Embryonic facial prominence (tissue), 1 donor: ENCODE measurements at regions not wholly inside any gene's neighbourhood (a gene's known extent, or its start where the extent isn't known, plus 50 kb on each side); places are given as distances from the start of the nearest gene placed in this dataset.

ENCODE experiments used
- DNase-seq: peaks from one replicate; pipeline ENCODE4 v3.0.0-alpha.2; 2016; ENCODE audit errors: extremely low spot score

DNA sequence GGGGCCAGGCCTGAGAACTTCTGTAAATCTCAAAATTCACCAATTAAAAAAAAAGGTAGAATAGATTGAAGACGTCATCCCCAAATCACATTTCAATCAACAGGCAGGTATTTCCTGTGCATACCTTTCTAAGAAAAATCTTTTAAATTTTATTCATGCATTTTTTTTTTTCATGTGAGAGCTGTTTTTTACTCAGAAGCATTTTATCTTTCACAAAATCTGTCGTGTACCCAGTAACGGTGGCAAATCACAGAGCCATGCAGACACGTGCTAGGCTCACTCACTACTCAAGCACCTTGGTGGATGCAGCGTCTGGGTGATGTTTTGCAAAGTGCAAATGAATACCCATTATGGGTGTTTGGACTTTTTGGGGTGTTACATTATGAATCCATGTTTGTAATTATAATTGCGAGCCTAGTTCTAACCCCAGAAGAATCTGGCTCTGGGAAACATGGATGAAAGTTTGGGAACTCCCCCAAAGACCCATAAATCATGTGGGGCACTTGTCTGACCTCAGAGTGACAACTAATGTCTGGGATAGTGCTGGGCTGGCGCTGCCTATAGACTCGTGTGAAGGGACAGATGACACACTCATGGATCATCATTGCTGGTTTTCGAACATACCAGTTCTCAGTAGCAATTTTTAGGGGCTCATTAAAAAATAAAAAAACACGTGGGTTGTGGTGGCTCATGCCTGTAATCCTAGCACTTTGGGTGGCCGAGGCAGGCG, 335.2 kb downstream of the LPIN1 start:
- no peak for DNase-seq

DNA sequence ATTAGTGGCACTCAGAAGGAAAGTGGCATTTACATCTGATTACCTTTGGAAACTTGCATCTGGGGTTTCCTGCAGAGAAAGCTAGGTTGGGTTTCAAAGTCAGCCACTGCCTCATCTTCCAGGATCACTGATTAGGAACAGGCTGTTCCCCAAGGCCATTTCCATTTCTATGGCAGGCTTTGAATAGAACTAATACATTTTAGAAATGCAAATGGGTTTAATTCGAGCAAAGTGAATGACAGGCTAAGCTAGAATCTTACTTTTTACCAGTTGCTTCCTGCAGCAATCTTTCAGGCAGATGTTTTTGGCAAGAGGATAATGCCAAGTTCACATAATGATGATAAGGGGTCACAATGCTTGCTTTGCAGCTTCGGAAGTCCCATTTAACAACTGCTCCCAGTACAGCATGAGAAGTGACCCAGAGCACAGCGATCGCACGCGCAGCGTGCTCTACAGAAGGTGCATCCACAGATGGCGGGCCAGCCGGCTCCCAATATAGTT, 336.7 kb downstream of the LPIN1 start:
- DNase-seq: no peak

DNA sequence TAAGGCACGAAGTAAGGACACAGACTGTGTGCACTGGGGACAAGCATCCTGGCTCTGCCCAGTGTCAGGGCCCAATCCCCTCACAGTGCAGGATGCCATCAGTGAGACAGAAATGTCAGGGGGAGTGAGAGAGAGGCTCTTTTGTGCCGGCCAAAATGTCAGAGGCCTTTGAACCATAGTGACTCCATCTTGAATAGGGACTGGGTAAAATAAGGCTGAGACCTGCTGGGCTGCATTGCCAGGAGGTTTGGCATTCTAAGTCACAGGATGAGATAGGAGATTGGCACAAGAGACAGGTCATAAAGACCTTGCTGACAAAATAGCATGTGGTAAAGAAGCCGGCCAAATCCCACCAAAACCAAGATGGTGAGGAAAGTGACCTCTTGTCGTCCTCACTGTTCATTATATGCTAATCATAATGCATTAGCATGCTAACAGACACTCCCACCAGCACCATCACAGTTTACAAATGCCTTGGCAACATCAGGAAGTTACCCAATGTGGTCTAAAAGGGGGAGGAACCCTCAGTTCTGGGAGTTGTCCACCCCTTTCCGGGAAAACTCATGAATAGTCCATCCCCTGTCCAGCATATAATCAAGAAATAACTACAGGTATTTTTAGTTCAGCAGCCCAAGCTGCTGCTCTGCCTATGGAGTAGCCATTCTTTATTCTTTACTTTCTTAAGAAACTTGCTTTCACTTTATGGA, 337.4 kb downstream of the LPIN1 start:
- no peak for DNase-seq

DNA sequence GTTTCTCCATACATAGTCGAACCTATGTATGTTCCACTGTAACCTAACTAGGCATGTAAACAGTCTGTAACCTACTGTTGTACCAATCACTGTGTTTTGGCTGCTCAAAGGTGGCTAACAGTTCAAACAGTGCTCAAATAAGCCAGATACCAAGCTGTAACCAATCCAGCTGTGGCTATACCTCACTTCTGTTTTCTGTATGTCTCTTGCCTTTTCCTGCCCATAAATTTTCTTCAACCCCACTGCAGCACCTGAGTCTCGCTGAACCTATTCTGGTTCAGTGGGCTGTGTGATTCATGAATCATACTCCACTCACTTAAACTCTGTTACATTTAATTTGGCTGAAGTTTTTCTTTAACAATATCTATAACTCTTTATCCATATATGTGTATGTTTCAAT, 340.7 kb downstream of the LPIN1 start:
- no peak for DNase-seq

DNA sequence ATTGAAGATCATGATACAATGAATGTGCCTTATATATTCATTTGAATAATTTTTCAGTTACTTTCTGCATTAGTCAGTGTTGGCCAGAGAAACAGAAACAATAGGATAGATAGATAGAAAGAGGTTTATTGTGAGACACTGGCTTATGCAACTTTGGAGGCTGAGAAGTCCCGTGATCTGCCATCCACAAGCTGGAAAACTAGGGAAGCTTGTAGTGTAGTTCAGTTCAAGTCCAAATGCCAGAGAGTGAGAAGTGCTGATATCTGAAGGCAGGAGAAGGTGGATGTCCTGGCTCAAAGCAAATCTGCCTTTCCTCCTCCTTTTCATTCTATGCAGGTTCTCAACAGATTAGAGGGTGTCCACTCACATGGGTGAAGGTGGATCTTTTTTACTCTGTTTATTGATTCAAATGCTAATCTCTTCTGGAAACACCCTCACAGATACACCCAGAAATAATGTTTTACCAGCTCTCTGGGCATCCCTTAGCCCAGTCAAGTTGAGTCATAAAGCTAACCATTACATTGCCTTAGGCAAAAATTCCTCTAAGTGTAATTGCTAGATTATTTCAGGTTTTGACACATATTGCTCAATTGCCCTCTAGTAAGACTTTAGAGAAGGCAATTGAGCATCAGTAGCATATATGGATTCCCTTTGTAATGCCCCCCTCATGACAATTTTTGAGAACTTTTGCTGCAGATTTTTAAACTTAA, 341.4 kb downstream of the LPIN1 start:
- no peak for DNase-seq

DNA sequence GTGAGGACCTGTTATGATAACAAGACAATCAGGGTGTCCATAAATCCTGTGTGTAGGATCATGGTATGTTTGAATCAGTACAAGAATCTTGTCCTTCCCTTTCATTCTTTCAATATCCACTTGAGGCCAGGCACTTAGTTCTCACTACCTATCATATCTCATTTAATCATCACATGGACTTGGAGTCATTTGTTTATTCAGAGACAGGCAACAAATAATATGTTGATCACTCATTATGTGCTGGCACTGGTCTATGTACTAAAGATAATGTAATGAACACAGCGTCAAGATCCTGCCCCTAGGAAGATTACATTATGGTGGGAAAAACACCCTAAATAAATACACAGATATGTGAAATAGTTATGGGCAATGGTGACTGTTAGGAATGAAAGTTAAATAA, 342.6 kb downstream of the LPIN1 start:
- no peak for DNase-seq

DNA sequence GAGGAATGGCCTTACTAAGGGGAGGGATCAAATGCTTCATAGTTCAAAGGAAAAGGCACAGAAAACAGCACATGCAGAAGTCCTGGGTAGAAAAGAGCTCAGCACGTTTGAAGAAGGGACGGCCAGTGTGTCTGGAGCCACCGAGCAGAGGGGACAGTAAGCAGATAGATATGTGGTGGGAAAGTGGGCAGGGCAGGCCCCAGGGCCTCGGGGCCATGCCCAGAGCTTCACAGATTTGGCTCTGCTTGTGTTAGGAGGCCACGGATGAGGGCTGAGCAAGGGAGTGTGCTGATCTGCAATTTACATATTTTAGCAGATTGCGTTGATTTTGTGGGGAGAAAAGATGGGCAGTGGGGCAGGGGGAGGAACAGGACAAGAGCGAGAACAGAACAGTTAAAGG, 343.1 kb downstream of the LPIN1 start:
- DNase-seq: no peak

DNA sequence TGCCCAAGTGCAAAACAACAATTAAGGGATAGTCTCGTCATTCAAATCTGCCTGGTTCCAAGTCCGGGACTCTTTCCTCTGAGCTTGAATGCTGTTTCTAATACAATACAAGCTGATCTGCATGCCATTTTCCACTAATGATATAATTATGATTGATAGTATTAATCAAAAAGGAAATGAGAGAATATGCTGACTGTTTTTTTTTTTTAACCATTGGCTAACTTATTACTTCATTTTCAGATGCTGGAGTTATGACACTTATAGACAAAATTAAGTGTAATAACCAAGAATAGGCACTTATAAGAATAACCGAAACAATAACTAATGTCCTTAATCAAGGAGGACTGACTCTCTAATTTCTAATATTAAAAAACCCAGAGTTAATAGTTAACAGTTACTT, 343.6 kb downstream of the LPIN1 start:
- no peak for DNase-seq

DNA sequence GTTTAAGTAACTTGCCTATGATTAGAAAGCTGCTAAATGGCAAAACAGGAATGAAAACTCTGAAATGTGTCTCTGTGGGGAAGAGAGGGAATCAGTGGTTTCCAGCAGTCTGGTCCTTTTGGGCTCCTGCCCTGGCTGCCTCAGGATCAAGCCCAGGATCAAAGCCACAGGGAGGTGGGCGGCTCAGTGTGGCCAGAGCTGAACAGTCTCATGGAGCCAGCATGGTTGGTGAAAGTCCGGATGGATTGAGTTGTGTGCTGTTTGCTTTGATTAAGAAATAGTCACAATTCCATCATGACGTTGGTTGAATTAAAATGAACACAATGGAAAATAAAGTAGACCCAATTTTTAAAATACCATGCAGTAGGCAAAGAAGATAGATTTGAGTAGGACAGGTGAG, 344.2 kb downstream of the LPIN1 start:
- no peak for DNase-seq

DNA sequence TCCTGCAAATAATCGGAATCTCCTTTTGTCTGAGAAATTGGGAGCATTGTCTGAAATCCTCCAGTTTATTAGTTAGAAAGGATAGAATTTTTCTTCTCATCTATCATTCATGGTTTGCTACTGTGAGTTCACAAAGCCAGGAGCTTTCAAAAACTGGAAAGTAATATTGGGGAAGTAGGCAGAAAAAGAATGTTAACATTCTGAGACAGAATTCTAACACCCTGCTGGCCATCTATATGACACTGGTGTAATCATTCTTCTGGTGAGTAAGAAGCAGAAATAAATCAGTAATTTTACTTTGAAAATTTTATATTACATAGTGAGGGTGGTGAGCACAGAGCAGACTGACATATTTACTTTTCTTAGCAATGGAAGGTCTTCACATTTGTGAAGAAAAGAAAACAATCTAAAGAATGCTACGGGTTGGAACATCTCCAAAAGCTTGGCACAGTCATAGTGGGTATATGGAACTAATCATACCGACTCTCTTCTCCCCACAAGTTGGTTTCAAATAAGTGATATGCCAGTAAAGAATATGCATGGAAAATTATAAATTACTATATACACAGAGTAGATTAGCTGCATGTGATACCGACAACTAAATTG, 344.9 kb downstream of the LPIN1 start:
- DNase-seq: no peak

DNA sequence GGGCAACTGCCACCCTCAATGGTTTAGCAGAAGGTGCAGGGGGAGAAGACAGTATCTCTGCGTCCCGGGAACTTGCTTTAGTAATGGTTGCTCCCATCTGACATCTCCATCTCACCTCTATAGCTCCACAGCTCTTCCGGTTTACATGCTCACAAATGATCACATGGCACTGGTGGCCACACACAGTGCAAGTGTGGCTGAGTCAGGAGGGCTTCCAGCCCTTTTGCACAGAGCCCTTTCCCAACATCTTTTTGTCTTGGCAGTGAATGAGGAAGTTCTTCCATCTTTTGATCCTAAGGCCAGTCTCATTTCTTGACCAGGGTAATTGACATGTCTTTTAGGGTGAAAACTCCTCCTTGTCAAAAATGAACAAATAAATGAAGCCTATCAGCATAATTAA, 347.7 kb downstream of the LPIN1 start:
- no peak for DNase-seq

DNA sequence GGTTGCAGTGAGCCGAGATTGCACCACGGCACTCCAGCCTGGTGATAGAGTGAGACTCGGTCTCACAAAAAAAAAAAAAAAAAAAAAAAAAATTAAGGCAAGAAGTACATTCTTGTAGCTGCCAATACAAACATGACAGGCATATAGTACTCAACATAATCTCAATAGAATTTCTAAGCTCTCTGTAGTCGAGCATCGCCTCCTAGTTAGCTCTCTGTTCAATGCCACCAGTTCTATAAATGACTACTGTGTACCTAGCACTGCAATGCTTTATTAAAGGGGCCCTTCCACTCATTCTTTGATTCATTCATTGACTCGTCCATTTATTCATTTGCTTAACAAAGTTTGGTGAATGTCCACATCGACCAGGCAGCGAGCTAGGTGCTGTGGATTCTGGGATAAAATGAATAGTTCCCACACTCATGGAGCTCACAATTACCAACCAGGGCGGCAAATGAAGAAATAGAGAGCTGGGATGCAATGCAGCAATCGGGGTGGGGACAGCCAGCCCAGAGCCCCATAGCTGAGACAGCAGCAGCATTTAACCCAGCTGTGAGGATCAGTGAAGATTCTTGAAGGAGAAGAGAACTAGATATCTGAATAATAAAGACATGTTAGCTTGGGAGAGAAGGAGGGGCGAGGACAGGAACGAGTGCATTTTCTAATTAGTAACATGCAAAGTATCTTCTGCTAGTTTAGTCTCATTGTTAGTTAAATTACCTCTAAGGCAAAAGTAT, 349.8 kb downstream of the LPIN1 start:
- DNase-seq: no peak

DNA sequence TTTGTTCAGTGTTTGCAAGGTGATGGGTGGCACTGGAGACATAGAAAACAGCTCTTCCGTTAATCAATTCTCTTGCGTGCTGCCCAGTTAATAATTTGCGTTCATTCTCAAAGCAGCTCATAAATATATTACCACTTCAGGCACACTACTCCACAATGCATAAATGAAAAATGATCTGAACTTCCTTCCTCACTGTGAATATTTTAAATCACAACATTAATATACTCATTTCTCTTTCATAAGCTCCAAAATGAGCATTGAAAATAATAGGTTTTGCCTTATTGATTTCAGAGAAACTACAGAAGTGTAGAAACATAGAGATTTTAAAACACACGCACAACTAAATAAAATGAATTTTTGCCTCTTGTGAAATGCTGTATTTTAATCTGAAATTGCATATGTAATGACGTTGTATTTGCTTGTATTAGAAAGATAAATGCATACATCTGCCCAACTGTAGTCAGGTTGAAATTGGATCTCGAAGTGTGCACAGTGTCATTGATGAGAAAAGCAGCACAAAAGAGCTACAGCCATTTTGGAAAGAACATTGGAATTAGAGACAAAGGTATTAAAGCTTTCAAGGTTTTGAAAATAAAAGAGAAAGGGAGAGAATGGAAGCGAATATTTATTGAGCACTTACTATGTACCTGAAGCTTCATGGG, 350.5 kb downstream of the LPIN1 start:
- DNase-seq: no peak

DNA sequence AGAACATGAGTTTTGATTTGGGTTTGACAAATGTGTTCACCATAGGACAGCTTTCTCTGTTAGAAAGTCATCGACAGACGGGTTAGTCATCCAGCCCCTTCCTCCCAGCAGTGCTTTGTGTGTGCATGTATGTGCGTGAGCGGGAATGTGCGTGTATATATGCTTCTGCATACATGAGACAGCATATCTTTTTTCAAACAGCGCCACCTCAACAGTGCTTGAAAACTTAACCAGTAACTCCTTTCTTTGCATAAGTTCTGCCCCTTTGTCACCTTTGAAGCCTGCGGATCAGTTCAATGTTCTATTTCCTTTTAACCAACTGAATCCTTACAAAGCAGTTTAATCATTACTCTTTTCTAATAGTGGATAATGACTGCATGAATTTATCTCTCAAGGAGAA, 351.4 kb downstream of the LPIN1 start:
- DNase-seq: no peak

DNA sequence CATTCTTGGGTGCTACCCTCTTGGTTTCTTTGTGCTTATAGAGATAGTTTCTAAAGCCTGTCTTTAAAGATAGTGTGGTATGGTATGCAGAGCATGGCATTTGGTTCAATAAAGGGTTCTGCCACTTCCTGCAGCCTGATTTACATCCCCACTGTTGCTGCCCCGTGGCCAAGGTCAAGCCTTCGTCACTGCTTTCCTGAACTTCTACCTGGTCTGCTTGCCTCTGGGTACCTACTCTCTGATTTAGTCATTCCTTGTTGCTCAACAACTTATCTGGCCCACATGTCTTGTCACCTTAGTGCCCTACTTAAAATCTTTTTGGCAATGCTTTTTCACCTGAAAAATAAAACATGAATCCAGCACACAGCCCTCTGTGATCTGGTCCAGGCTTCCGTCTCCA, 352.9 kb downstream of the LPIN1 start:
- no peak for DNase-seq

DNA sequence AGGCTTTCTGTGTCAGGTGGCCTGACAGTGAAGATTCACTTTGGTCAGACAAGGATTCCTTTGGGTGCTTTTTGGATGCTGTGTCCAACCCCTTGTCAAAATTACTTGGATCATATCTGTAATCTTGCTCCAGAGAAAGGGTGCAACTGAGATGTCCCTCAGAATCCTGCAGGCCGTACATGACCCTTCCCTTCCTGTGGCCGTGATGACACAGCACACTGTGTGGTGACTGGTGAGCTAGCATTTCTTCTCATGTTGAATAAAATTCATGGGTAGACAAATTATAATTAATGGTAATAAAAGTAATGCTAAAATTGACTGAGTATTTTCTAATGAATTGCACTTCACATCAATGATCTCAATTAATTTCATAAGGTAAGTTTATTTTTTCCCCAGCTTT, 356.2 kb downstream of the LPIN1 start:
- DNase-seq: no peak

DNA sequence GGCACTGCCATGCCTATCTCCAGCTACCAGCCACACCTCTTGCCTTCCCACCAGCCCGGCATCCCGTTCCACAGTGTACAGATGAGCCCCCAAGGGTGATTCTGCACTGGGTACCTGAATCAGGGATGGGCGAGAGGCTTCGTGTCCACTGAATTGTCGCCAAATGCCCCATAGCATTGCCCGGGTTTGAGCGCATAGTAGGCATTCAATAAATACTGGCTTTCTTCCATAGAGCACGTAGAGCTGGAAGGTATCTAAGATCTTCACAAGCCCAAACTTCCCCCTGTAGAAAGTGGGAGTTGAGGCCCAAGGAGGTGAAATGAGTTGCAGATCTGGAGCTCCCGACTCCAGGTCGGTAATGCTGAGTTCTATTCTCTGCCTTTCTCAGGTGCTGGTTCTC, 358.7 kb downstream of the LPIN1 start:
- no peak for DNase-seq

DNA sequence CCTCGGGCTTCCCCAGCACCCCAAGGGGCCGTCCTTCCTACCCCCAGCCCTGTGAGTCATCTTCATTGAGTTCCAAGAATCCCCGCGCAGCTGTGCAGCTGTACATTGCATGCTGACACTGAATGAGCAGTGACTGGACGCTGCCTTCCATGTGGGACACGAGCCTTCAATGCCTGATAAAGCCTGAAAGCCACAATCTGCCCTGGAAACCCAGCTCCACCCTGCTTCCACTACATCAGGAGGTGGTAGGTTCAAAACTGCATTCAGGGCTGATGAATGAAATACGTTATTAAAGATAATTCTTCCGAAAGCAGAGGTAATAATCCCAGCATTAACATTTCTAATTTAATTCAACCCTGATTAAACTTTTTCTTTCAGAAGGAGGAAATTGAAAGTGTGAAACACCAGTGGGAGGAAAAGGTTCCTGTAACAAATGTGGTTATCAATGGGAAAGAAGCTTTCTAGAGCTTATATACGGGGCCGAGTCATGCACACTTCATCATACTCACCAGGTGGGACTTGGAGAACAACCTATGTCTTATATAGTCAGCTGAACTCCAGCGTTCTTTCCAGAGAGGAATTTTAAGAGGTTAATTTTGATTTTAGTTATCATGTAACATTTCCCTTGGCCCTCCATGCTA, 360.1 kb downstream of the LPIN1 start:
- no peak for DNase-seq

DNA sequence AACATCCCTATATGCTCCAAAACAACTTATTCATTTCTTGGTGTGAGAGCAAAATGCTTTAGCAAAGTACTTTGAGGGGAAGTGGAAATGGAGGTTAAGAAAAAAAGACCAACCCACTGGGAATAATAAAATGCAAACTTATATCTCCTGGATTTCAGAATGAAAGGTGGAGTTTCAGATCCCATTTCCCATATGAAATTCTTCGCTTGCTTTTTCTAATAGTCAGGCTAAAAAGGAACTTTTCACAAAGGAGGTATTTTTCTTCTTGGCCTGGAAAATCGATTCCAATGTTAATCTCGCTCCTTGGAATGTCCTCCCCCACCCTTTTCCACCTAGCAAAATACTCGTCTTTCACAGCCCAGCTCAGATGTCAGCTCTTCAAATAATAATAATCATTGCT, 360.9 kb downstream of the LPIN1 start:
- no peak for DNase-seq

DNA sequence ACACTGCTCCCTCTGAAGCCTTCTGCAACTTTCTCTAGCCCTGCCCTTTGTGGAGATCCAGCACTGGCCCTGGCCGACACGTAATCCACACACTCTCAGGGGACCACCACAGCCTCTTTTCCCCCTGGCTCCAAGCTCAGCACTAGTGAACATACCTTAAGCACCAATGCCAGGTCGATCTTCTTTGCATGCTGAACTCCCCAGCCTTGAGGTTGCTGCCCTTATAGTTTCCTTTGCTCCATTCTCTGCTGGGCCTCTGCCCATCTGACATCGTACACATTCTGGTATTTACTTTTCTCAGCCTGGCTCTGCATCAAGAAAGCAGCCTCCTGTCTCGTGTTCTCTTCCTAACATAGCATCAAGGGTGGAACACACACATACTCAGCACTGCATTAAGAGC, 361.5 kb downstream of the LPIN1 start:
- DNase-seq: no peak
